ENCODE measurements at regions not wholly inside any gene's neighbourhood (a gene's known extent, or its start where the extent isn't known, plus 50 kb on each side); places are given as distances from the start of the nearest gene placed in this dataset.
"Not testable (repeated sequence)": the region's sequence is repeated elsewhere in the genome, so short reads cannot be mapped to it uniquely, and the experiment has no call there.

DNA sequence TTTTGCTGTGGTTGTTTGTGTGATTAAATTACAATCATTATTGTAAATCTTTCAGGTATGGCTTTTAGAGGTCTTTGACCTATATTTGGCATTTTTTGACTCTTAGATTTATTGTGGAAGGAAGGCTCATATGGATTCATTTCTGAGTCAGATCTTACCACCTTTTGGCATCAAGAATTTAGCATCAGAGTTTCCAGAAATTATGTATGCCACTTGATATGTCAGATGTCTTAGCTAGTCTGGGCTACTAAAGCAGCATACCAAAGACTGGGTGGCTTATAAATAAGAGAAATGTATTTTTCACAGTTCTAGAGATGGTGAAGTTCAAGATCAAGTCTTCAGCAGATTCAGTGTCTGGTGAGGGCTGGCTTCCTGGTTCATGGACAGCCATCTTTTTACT is 129.5 kb upstream of the PZP start:
- H3K27me3 Mint-ChIP-seq (ENCODE audit: low read depth) = peaks cover 2% of the 10 kb centered on the region; the same call in 1 of the 2 replicates
- Histone ChIP-seq H3K4ac (ENCODE audit: low read depth, low read length) (no peak overlapping the region), H4K91ac (ENCODE audit: insufficient read length, low read depth, low read length) (no peak overlapping the region), H3K79me1 (ENCODE audit: insufficient read depth, low read depth, low read length, poor library complexity, severe bottlenecking) (no peaks in the 10 kb centered on the region), H3K4me1 (ENCODE audit: insufficient read depth, low read length) (no peaks in the 10 kb centered on the region), H3K14ac (ENCODE audit: insufficient read depth, low read length) (no peak overlapping the region), H3K4me2 (ENCODE audit: insufficient read depth, insufficient read length, low read length) (no peak overlapping the region), H4K5ac (ENCODE audit: insufficient read length, low read depth, low read length) (no peak overlapping the region), H3K79me2 (ENCODE audit: insufficient read depth, low read length) (no peaks in the 10 kb centered on the region), H2BK20ac (ENCODE audit: low read depth, low read length, poor library complexity, severe bottlenecking) (no peak overlapping the region), H4K8ac (replicated peaks; ENCODE audit: insufficient read length, low read depth, low read length) (no peak overlapping the region), H3K9me3 (ENCODE audit: control insufficient read depth, low read depth, low read length) (no peaks in the 10 kb centered on the region), H2BK5ac (ENCODE audit: insufficient read length, low read length) (no peak overlapping the region), H3K18ac (ENCODE audit: insufficient read length, low read depth, low read length) (no peak overlapping the region), H3K23ac (ENCODE audit: insufficient read length, low read depth, low read length) (no peak overlapping the region), H2BK12ac (ENCODE audit: insufficient read length, low read depth, low read length) (no peak overlapping the region), H2AK5ac (ENCODE audit: insufficient read length, low read length) (no peak overlapping the region), H3K27ac (ENCODE audit: insufficient read length, low read depth, low read length) (no peak overlapping the region), H2AFZ (ENCODE audit: low read length) (no peak overlapping the region), H3K23me2 (ENCODE audit: insufficient read length, low read depth, low read length, poor library complexity, severe bottlenecking) (no peaks in the 10 kb centered on the region), H3K27me3 (ENCODE audit: insufficient read depth, low read length) (no peaks in the 10 kb centered on the region), H3T11ph (ENCODE audit: low read length) (no peak overlapping the region), H3K56ac (ENCODE audit: insufficient read length, low read depth, low read length) (no peak overlapping the region), H2BK120ac (ENCODE audit: low read depth, low read length, poor library complexity, severe bottlenecking) (no peak overlapping the region), H2BK15ac (ENCODE audit: low read depth, low read length) (no peak overlapping the region), H4K20me1 (ENCODE audit: control insufficient read depth, insufficient read depth, insufficient read length) (no peaks in the 10 kb centered on the region), H3K9ac (ENCODE audit: extremely low read depth, insufficient read length, low read length) (no peak overlapping the region)
- TF ChIP-seq, protein P1, sequence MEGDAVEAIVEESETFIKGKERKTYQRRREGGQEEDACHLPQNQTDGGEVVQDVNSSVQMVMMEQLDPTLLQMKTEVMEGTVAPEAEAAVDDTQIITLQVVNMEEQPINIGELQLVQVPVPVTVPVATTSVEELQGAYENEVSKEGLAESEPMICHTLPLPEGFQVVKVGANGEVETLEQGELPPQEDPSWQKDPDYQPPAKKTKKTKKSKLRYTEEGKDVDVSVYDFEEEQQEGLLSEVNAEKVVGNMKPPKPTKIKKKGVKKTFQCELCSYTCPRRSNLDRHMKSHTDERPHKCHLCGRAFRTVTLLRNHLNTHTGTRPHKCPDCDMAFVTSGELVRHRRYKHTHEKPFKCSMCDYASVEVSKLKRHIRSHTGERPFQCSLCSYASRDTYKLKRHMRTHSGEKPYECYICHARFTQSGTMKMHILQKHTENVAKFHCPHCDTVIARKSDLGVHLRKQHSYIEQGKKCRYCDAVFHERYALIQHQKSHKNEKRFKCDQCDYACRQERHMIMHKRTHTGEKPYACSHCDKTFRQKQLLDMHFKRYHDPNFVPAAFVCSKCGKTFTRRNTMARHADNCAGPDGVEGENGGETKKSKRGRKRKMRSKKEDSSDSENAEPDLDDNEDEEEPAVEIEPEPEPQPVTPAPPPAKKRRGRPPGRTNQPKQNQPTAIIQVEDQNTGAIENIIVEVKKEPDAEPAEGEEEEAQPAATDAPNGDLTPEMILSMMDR (conservative IDR thresholded peaks at IDR 0.05) = no peak
- peaks cover 10 to 15% of the 10 kb centered on the region in 2 experiments for H3K9me3 Mint-ChIP-seq
- H3K4me1 Mint-ChIP-seq = no peaks in the 10 kb centered on the region
- peaks cover 13 to 28% (median 16%) of the 10 kb centered on the region in 3 experiments for H3K36me3 Mint-ChIP-seq (ENCODE audit: insufficient read depth in 1 of 3, low read depth in 3 of 3)
- H3K27ac Mint-ChIP-seq = no peak overlapping the region
- H3K4me3 Mint-ChIP-seq = no peak overlapping the region
- no peak for DNase-seq

DNA sequence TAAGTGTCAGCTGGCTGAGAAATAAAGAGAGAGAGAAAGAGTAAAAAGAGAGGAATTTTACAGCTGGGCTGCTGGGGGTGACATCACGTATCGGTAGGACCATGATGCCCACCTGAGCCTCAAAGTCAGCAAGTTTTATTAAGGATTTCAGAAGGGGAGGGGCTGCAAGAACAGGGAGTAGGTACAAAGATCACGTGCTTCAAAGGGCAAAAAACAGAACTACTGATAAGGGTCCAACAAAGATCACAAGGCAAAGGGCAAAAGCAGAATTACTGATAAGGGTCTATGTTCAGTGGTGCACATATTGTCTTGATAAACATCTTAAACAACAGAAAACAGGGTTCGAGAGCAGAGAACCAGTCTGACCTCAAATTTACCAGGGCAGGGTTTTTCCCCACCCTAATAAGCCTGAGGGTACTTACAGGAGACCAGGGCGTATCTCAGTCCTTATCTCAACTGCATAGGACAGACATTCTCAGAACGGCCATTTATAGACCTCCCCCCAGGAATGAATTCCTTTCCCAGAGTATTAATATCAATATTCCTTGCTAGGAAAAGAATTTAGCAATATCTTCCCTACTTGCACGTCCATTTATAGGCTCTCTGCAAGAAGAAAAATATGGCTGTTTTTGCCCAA is 128.3 kb upstream of the PZP start:
- not testable (repeated sequence) for H3K79me1 ChIP-seq (ENCODE audit: insufficient read depth, low read depth, low read length, poor library complexity, severe bottlenecking); H3K4me3 Mint-ChIP-seq; H3K23ac ChIP-seq (ENCODE audit: insufficient read length, low read depth, low read length); H2BK120ac ChIP-seq (ENCODE audit: low read depth, low read length, poor library complexity, severe bottlenecking); DNase-seq; H2BK20ac ChIP-seq (ENCODE audit: low read depth, low read length, poor library complexity, severe bottlenecking); H3K9me3 ChIP-seq (ENCODE audit: control insufficient read depth, low read depth, low read length); H3K9ac ChIP-seq (ENCODE audit: extremely low read depth, insufficient read length, low read length); H4K8ac ChIP-seq (replicated peaks; ENCODE audit: insufficient read length, low read depth, low read length); H3K27ac Mint-ChIP-seq; H3K4ac ChIP-seq (ENCODE audit: low read depth, low read length); H3K79me2 ChIP-seq (ENCODE audit: insufficient read depth, low read length); H3K4me1 ChIP-seq (ENCODE audit: insufficient read depth, low read length); H3K18ac ChIP-seq (ENCODE audit: insufficient read length, low read depth, low read length); H2BK12ac ChIP-seq (ENCODE audit: insufficient read length, low read depth, low read length); H3K27me3 Mint-ChIP-seq (ENCODE audit: low read depth); H2AK5ac ChIP-seq (ENCODE audit: insufficient read length, low read length); H4K20me1 ChIP-seq (ENCODE audit: control insufficient read depth, insufficient read depth, insufficient read length); H3K27ac ChIP-seq (ENCODE audit: insufficient read length, low read depth, low read length); H2BK15ac ChIP-seq (ENCODE audit: low read depth, low read length); H3K14ac ChIP-seq (ENCODE audit: insufficient read depth, low read length); H3K23me2 ChIP-seq (ENCODE audit: insufficient read length, low read depth, low read length, poor library complexity, severe bottlenecking); H3K4me2 ChIP-seq (ENCODE audit: insufficient read depth, insufficient read length, low read length); H3K4me1 Mint-ChIP-seq; H2AFZ ChIP-seq (ENCODE audit: low read length); H4K5ac ChIP-seq (ENCODE audit: insufficient read length, low read depth, low read length); H2BK5ac ChIP-seq (ENCODE audit: insufficient read length, low read length); H3K27me3 ChIP-seq (ENCODE audit: insufficient read depth, low read length); H4K91ac ChIP-seq (ENCODE audit: insufficient read length, low read depth, low read length); H3T11ph ChIP-seq (ENCODE audit: low read length); H3K56ac ChIP-seq (ENCODE audit: insufficient read length, low read depth, low read length)
- H3K36me3 Mint-ChIP-seq (ENCODE audit: insufficient read depth in 1 of 3, low read depth in 3 of 3) = peaks cover 13 to 28% (median 16%) of the 10 kb centered on the region in 3 experiments
- no CpG with 5 or more reads among the region's 7 CpGs for WGBS (ENCODE audit: extremely low coverage, insufficient read length, low lambda C conversion rate)
- H3K9me3 Mint-ChIP-seq = peaks cover 10 to 15% of the 10 kb centered on the region in 2 experiments

Data from H9 (cell line).